HG02642 (cell line): ENCODE measurements at regions not wholly inside any gene's neighbourhood (a gene's known extent, or its start where the extent isn't known, plus 50 kb on each side); places are given as distances from the start of the nearest gene placed in this dataset.

Experiments used
- ATAC-seq: cut with Tn5 transposase; IDR thresholded peaks from one replicate; pipeline ENCODE4 v1.9.1; 2021; ENCODE audit warnings: mild to moderate bottlenecking; ENCODE audit not compliant: unreplicated experiment, poor library complexity

DNA sequence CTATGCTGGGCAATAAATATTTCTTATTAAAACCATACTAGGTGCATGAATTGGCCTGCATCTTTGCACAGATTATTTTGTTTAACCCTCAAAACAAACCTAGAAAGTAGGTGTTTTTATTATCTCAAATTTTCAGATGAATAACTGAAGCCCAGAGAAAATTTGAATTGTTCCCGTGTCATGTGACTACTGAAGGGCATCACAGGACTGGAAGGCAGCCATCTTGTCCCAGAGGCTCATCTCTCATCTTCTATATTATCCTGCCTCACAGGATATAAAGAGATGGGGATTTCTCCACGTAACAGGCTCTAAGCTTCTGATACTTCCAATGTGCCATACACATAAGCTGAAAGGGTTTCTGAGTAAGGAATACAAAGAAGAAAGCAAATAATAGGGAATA, 84.0 kb upstream of the ODAD2 start:
- no peak for ATAC-seq

DNA sequence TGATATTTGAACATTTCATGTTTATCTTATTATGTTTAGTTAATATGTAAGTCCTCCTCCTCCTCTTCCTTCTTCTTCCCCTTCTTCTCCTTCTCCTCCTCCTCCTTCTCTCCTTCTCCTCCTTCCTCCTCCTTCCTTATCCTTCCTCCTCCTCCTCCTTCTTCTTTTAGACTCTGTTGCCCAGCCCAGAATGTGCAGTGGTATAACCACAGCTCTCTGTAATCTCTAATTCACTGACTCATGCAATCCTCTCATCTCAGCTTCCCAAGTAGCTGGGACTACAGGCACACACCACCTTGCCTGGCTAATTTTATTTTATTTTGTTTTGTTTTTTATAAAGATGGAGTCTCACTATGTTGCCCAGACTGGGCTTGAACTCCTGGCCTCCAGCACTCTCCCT, 83.4 kb upstream of the ODAD2 start:
- no peak for ATAC-seq

DNA sequence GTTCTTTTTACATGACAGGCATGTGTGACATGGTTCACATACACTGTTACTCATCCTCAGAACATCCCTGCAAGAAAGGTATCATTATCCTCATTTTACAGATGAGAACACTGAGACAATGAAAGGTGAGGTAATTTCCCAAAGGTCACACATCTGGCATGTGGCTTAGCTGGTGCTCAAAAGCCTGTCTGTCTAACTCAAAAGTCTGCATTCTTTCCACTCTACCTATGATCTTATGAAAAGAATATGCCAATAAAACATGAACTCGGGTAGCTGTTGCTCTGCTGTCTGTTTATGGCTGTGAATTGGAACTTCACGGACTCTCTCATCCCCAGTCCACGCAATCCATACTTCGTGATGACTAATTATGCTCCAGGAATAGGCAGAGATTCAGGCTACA, 79.0 kb upstream of the ODAD2 start:
- no peak for ATAC-seq

DNA sequence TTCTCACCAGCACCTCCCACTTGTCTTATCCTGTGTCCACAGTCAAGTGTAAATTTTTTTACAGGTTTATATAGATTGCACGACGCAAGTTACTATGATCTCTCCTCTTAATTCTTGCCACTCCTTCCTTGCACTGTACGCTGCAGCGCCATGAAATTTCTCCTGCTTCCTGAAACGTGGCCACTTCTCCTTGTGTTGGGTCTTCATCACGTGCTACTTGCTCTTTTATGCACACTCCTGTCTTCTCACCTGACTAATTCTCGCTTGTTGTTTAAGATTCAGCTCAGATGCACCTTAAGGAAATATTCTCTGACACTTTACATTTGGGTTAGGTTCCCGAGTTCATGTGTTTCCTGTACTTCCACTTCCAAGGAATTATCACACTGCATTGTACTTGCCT, 76.5 kb upstream of the ODAD2 start:
- no peak for ATAC-seq

DNA sequence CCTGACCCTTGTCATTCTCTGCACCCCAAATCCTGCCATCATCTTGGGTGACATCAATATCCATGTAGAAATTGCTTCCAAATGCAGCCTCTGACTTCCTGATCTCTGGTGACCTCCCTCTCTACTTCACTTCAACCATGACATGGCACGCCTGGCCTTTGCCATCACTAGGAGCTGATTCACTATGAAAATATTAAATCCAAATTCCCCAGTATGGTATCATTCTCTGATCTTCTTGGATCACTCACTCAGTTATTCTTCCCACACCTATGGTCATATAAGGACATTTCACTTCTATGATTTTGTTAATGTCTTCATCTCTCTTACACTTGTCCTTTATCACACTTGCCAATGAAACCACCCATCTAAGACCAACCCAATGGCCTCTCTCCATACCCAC, 73.7 kb upstream of the ODAD2 start:
- no peak for ATAC-seq

DNA sequence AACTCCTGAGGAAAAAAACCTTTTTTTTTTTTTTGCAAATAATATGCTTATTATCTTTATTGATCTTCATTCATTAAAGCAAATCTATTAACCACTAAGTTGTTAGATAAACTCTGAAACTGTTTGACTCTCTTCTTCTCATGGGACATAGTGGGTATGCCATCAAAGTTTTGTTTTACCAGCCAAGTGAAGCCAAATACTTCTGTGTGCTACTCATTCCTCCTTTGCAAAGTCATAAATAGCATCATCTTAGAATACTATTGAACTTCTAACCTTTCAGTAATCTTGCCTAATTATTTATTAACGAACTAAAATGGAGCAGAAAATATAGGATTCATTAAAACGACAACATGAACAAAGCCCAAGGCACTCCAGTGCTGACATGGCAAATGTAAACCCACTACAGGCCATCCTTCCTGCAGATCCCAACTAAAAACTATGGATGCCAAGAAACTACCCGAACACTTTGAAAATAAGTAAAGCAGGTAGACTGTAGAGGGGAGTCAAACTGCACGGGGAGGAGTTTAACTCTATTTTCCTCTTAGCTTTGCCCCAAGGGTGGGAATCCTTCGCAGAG, 61.2 kb upstream of the ODAD2 start:
- no peak for ATAC-seq

DNA sequence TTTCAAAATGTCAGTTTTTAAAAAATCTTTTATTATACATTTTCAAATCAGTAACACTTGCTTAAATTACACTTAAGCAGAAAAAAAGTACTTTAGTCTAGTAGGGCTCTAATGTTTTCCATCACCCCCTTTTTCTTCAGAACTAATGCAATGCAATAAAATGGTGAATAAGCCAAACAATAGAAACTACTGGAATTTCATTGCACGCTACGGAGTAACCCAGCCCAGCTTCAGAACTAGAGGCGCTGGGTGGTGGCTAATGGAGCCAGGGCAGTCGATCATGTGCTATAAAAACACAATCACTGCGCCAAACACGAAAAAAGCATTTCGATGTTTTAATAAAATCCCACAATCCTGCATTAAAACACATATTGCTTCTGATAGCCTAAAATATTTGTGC, 59.9 kb upstream of the ODAD2 start:
- ATAC-seq = no peak

DNA sequence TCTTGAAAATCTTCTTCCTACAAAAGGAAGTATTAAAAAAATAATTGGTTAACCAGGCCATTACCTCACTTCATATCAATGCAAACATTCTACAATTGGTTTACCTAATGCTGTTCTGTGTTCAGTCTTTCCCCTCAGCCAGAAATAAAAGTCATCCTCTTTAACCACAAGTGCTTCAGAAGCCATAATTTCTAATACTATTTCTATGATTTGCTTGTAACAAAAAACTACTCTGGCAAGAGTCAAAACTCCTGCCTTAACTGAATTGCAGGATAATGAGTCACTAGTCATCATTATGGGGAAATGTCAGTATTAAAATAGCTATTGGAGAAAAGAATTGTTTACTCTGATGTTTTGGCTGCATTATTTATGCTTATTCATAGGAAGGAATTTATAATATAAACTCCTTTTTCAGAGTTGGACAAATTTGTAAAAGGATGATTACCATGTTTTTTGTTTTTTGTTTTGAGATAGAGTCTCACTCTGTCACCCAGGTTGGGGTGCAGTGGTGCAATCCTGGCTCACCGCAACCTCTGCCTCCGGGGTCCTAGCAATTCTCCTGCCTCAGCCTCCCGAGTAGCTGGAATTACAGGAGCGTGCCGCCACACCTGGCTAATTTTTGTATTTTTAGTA, 55.5 kb upstream of the ODAD2 start:
- ATAC-seq = no peak

DNA sequence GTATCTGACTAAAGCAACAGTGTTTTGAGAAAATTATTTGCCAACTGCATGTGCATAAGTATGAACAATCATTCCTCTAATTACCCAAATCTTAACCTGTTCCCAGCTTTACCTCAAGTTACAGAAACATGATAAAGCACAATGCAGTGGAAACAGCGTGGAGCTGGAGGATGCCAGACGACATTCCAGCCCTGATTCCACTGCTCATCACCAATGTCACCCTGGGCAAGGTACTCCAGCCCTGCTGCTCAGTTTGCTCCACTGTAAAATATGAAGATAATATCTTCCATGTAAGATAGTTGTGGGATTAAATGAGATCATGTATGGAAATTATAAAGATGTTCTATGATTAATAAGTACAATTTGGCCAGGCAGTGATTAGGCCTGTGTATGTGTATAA, 50.4 kb upstream of the ODAD2 start:
- ATAC-seq = no peak
